Mucosa of gallbladder (tissue), 1 donor: ENCODE measurements at regions not wholly inside any gene's neighbourhood (a gene's known extent, or its start where the extent isn't known, plus 50 kb on each side); places are given as distances from the start of the nearest gene placed in this dataset.

ENCODE experiments used
- DNase-seq: peaks from one replicate; pipeline ENCODE4 v3.0.0-alpha.2; 2020; ENCODE audit warnings: low spot score
- donor health status: DM: no; HTN: no; CAD: no.

DNA sequence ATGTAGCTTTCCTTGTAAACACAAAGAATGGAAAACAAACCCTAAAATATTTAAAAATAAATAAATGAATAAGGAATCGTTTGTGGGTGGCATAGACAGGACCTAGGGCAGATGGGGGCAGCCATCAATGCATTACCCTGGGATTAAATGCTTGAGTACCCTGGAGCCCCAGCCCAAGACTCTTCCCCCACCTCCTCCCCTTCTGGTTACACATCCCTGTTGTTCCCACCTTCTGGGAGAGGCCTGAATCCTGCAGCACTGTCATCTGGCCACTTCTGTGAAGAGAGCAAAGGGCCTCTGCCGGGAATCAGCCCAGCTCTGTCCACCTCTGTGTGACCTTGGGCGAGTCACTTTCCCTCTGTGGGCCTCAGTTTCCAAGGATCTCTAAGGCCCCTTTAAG lies 61.6 kb upstream of the COL13A1 start:
- no peak for DNase-seq

DNA sequence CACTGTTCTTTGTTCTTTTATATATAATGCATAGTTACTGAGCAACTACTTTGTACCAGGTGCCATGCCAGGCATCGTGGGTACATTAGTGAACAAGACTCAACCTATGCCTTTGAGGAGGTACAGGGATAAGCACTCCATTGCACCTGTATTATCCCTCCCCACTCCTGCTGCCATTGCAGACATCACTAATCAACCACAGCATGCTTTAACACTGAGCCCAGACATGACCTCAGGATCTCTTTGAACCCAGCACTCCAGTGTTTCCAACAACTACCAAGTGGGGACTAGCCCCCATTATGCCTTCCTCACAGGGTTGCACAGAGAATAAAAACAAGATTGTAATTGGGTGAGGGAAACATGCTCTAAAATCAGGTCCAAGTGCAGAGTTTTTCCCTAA lies 60.5 kb upstream of the COL13A1 start:
- no peak for DNase-seq

- no peak for DNase-seq
These were observed 59.9 kb upstream of the COL13A1 start for GRCh38 chr10:69741671-69742355.

DNA sequence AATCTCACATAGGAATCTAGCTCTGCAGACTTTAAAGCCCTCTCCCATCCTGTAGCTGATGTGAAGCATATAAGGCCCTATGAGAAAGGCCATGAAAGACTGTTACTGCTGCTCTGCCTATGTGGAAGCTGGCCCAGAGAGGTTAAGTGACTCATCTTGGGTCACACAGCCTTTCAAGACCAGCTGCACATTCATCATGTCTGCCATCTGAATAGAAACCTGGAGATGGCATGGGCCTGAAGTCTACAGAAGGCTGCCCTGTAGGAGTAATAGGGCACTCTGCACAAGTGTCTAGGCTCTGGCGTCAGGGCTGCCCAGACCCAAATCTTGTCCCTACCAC lies 59.4 kb upstream of the COL13A1 start:
- no peak for DNase-seq

- DNase-seq, result no peak
These were observed 58.6 kb upstream of the COL13A1 start for GRCh38 chr10:69742928-69743602.

GRCh38 chr10:69744971-69745370 lies 56.7 kb upstream of the COL13A1 start:
- DNase-seq, result no peak

DNA sequence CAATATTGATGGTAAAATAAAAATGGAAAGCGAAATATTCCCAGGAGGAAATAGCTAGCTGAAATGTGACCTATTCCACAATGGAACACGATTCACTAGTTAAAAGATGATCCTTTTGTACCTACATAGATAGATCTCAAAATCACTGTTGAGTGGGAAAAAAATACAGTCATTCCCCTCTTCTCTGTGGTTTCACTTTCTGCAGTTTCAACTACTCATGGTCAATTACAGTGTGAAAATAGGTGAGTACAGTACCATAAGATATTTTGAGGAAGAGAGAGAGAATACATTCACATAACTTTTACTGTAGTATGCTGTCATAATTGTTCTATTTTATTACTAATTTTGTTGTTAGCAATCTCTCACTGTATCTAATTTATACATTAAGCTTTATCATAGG lies 56.0 kb upstream of the COL13A1 start:
- no peak for DNase-seq

DNA sequence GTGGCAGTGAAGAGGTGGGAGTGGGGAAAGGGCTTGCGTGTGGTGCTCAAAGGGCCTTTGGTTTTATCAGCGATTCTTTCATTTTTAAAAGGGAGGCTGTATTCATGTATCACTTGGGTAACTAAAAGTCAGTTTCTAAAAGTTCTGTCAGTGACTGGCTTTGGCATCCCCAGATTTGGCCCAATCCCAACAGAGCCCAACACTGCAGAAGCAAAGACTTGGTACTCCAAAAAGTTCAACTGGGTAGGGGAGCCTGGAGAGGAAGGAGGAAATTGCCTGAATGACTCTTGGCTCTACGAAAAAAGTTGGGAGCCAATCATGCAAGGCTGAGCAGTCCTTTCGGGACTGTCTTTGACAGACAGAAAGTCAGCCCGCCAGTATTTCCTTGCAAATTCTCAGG lies 54.5 kb upstream of the COL13A1 start:
- DNase-seq, result no peak

GRCh38 chr10:69748621-69749020 lies 53.1 kb upstream of the COL13A1 start:
- no peak for DNase-seq

DNA sequence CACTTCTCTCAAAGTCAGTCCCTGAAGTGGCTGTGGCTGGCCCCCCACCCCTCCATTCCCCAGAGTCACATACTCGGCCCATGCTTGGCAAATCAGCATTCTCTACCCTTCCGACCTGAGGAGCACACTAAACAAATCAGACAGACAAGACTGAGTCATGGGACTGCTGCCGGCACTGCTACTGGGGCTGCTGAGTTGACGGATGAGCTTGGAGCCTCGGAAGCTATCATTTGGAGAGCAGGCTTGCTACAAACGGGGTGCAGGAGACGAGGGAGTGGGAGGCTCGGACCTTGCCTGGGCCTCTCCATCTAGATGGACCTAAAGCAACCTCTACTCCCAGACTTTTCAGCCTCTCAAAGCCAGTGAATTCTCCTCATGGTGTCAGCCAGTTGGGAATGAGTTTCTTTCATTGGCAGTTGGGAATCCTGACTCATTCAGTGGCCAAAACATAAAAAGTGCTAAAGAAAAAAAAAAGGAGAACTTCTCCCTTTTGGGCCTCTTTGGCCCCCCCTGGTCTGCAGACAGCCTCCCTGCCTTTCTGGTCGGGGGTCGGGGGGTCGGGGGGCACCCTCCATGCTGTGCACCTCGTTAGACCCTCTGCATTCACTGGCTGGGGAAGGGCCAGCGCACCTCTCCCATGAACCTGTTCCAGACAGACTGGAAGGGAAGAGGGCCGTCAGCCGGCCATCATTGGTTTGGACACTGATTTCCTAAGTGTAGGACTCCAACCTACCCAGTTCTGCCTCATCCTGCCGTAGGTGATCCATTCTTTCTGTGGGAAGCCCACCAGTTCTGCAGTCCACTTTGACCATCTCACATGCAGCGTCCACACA lies 52.3 kb upstream of the COL13A1 start:
- no peak for DNase-seq

DNA sequence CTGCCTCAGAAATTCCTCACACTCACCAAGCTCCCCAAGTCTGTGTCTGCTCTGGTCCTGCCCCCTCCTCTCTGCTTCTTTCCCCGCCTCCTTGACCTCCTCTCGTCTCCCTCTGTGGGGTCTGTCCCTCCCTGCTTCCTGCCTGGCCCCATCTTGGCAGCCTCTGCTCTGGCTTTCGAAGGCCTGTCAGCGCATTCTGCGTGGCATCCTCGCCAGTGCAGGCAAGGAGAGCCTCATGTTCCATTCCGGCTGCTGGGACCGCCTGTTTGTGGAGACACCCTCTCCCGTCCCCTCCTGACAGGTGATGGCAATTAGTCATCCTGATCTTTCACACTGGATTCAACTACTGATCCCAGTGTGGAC lies 51.7 kb upstream of the COL13A1 start:
- no peak for DNase-seq

DNA sequence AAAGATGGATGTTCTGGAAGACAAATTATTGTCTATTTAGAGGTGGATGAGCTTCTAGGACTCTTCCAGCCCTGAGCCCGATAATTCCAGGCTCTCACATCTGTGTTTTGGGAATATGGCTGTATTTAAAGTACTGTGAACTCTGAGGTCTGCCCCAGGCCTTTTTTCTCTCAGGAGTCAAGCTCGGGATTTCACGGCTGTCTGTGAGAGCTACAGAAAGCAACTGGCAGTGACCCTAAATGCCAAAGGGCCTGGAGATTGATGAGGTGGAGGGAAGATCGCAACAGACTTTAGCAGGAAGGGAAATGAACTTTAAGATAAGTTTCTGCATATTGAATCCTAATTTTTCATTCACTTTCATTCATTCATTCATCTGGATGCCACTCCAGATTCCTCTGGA lies 51.0 kb upstream of the COL13A1 start:
- DNase-seq, result no peak

GRCh38 chr10:69751214-69751613 lies 50.5 kb upstream of the COL13A1 start:
- no peak for DNase-seq
